HCT116 (cell line): ENCODE measurements at regions not wholly inside any gene's neighbourhood (a gene's known extent, or its start where the extent isn't known, plus 50 kb on each side); places are given as distances from the start of the nearest gene placed in this dataset.
"Not testable (repeated sequence)": the region's sequence is repeated elsewhere in the genome, so short reads cannot be mapped to it uniquely, and the experiment has no call there.

Experiments used
- ATF3 ChIP-seq: IDR thresholded peaks from 2 replicates; pipeline ENCODE4 v1.6.1; 2012
- CTCF ChIP-seq, 3 experiments: fragments of 200-600 bp in 1 of 3; sonication (generic) in 1 of 3; IDR thresholded peaks in 2 of 3; conservative IDR thresholded peaks in 1 of 3; 2 replicates each; pipeline ENCODE4 v1.5.1; 2012 to 2017; ENCODE audit warnings: low read depth in 2 of 3, low read length in 2 of 3, antibody characterized with exemption in 1 of 3, borderline replicate concordance in 1 of 3, control low read depth in 1 of 3, mild to moderate bottlenecking in 1 of 3, mixed read lengths in 1 of 3, mixed run types in 1 of 3, moderate library complexity in 1 of 3; ENCODE audit not compliant: insufficient read depth in 1 of 3
- EZH2phosphoT487 ChIP-seq: fragments of 200-600 bp; IDR thresholded peaks from 2 replicates; pipeline ENCODE4 v1.6.1; 2018; ENCODE audit warnings: antibody characterized with exemption, borderline replicate concordance
- JUND ChIP-seq: IDR thresholded peaks from 2 replicates; pipeline ENCODE4 v1.6.1; 2012
- POLR2A ChIP-seq: IDR thresholded peaks from 2 replicates; pipeline ENCODE4 v1.7.0; 2011; ENCODE audit warnings: borderline replicate concordance; ENCODE audit not compliant: insufficient read depth, insufficient read length; ENCODE audit errors: extremely low read depth
- TCF7L2 ChIP-seq: IDR thresholded peaks from 2 replicates; pipeline ENCODE4 v1.7.0; 2011; ENCODE audit warnings: borderline replicate concordance, inconsistent platforms; ENCODE audit not compliant: insufficient read depth, insufficient read length; ENCODE audit errors: extremely low read depth
- TF ChIP-seq, protein P1 (sequence below): IDR thresholded peaks from 2 replicates; pipeline ENCODE4 v1.6.1; 2012; ENCODE audit warnings: low read depth

DNA sequence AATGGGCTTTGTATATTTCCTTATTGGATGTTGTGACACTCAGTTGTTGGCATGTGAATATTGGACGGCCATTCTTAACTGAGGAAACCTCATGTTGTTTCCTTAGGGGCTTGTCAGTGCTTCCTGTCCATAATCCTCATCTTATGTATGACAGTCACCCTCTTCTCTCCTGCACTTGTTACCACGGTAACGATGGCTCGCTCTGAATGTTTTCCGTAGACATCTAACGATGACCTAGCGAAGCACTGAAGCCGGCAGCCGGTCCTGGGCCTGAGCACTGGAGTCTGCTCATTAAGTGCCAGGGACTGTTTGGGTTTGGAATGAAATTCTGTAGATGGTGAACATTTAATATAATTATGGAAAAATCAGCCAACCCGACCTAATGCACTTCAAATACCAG is 242.7 kb upstream of the NBPF12 start:
- TF ChIP-seq, protein P1, sequence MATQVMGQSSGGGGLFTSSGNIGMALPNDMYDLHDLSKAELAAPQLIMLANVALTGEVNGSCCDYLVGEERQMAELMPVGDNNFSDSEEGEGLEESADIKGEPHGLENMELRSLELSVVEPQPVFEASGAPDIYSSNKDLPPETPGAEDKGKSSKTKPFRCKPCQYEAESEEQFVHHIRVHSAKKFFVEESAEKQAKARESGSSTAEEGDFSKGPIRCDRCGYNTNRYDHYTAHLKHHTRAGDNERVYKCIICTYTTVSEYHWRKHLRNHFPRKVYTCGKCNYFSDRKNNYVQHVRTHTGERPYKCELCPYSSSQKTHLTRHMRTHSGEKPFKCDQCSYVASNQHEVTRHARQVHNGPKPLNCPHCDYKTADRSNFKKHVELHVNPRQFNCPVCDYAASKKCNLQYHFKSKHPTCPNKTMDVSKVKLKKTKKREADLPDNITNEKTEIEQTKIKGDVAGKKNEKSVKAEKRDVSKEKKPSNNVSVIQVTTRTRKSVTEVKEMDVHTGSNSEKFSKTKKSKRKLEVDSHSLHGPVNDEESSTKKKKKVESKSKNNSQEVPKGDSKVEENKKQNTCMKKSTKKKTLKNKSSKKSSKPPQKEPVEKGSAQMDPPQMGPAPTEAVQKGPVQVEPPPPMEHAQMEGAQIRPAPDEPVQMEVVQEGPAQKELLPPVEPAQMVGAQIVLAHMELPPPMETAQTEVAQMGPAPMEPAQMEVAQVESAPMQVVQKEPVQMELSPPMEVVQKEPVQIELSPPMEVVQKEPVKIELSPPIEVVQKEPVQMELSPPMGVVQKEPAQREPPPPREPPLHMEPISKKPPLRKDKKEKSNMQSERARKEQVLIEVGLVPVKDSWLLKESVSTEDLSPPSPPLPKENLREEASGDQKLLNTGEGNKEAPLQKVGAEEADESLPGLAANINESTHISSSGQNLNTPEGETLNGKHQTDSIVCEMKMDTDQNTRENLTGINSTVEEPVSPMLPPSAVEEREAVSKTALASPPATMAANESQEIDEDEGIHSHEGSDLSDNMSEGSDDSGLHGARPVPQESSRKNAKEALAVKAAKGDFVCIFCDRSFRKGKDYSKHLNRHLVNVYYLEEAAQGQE: not testable (repeated sequence)
- not testable (repeated sequence) for TF ChIP-seq CTCF (IDR thresholded peaks at IDR 0.05 in 2 of 3, conservative IDR thresholded peaks at IDR 0.05 in 1 of 3; ENCODE audit: borderline replicate concordance in 1 of 3, insufficient read depth in 1 of 3, low read depth in 2 of 3, low read length in 2 of 3); JUND; POLR2A; ATF3; EZH2phosphoT487; TCF7L2
